ENCODE measurements at regions not wholly inside any gene's neighbourhood (a gene's known extent, or its start where the extent isn't known, plus 50 kb on each side); places are given as distances from the start of the nearest gene placed in this dataset.

DNA sequence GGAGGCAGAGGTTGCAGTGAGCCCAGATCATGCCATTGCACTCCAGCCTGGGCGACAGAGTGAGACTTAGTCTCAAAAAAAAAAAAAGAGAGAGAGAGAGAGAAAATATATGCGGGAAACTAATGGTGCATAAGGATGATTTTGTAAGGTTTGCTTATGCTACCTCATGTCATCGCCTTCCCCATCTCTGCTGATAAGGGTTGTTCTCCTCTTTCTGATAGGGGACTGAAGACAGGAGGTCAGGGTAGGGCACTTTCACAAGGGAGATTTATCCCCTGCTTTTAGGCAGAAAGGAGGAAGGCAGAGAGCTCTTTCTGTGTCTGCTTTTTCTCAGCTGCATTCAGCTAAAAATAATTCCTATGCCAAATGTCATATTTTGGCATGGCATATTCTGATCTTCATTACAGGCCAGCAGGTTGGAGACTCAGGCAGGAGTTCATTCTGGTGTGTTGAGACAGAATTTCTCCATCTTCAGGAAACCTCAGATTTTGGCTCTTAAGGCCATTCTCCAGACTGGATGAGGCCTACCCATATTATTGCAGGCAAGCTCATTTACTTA is 220.2 kb downstream of the AUH start:
- DNase-seq = no peak

DNA sequence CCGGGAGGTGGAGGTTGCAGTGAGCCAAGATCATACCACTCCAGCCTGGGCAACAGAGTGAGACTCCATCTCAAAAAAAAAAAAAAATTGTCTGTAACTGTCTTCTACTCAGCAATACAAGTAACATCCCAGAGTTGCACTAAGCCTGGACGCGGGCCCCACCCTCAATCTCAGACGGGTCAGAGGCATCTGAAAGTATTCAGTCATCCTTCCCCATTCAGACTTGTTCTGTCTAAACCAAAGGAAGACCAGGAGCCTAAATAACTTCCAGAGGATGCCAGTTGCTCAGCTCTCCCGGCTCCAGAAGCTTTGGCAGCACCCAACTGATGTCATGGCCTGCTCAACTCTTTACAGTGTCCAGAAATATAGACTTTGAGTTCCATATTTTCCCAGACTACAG is 218.6 kb downstream of the AUH start:
- DNase-seq = no peak

DNA sequence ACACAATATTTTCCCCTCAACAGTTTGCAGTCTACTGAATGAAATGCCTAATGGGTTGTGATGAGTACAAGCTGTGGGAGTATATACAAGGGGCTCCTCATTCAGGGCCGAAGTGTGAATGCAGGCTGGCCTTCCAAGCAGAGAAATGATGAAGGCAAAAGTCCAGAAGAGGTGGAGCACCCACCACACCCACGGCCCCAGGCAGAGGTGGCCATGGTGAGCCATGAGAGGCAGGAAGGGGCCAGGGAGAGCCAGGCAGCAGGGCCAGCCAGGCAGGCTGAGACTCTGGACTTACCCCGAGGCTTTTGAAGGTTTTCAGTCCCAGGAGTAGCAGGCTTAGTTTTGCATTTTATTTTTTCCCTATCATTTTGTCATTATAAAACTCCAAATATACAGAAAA is 218.1 kb downstream of the AUH start:
- no peak for DNase-seq

DNA sequence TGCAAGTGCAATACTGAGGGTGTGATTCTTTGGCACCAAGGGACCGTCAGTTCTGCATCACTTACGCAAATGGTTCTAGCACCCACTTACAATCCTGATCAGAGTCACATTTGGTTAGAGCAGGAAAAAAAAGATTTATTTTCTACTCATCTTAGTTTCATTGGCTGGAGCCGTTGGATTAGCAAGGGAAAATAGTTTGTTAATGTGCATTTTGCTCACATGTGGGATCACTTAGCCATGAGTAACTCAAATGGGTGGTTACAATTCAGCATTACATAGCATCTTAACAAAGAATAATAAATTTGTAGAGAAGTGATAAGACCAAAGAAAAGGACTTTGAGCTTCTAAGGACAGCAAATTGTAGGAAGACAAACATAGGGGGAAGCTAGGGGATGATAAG is 216.9 kb downstream of the AUH start:
- DNase-seq = no peak

DNA sequence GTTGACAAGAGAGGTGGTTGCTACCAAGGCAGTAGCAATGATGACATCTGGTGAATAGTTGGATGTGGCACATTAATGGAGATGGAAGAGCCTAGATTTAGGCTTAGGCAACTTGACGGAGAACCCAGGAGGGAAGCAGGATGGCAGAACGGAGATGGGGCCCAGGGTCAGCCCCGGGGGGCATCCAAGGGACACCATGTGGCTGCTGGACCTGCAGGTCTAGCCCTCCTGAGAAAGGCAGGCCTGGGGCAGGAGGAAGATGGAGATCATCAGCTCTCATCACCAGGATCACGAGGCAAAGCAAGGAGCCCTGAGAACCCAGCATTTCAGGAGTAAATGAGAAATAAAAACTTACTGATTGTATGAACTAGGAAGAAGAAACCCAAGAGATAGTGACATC is 216.2 kb downstream of the AUH start:
- DNase-seq = no peak

GRCh38 chr9:91146391-91147019 is 215.2 kb downstream of the AUH start:
- no peak for DNase-seq

DNA sequence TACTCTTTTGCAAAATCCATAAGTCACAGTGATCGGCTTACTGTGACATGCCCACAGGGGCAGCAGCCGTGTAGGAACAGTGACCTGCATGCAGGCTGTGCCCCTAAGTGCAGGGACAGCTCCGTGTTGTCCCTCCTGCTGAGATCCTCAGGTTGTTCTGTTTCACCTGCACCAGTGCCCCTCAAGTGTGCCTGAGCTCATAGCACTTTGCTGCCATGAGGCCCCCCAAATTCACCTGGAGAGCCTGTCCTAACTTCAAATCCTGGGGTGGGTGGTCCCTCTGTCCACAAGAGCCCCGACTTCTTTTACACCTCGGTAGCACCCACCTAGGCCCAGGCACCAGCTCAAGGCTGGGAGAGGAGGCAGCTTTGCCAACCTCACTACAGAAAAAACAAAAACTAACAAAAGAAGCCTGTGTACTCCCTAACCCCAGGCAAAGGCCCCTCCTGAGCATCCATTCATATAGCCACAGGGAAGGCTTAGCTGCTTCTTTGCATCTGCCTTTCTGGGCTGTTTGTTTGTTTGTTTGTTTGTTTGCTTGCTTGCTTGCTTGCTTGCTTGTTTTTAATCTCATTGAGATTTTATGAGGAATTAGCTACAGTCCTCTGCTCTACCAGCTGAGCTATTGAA is 214.5 kb downstream of the AUH start:
- no peak for DNase-seq

DNA sequence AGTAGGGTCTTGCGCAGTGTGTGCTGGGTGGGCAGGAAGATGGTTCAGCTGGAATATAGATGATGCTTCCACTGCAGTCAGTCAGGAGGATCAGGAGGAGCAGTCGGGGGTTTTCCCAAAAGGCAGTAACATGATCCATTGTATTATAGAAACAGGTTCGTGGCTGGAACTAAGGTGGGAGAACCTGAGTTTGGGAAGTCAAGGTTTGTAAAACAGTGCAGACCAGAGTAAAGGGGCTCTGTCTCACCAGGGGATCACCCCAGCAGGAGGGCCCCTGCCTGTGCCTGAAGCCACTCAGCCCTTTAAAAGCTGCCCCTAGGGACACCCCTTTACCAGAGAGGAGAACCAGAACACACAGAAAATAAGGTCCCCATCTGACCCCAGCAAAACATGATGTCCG is 213.4 kb downstream of the AUH start:
- DNase-seq = no peak

DNA sequence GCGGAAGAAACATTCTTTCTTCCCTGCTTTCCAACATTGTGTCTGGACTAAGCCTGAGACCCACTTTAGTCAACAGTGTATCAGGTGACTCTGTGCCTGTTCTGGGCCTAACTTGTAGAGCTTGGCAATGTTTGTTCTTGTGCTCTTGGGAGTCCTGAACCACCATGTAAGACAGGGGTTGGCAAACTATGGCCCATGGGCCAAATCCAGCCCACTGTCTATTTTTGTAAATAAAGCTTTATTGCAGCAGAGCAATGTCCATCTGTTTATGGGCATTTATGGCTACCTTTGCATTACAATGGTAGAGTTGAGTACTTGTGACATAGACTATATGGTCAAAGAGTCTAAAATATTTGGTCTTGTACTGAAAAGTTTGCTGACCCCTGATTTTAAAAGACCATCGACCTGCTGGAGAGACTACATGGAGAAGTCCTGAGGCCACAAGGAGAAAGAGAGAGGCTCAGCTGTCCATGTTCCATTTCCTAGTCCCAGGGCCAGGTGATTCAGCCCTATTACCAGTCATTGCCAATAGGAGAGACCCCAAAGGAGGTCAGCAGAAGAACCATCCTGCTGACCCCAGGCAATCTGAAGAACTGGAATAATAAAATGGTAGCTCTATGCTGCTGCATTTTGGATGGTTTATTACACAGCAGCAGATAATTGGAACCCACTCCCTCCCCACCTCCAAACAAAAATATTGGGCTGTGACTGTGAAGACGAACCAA is 211.3 kb downstream of the AUH start:
- no peak for DNase-seq

- peak; percentile 16 for DNase-seq
Measured at GRCh38 chr9:91150998-91151717, 210.6 kb downstream of the AUH start.

DNA sequence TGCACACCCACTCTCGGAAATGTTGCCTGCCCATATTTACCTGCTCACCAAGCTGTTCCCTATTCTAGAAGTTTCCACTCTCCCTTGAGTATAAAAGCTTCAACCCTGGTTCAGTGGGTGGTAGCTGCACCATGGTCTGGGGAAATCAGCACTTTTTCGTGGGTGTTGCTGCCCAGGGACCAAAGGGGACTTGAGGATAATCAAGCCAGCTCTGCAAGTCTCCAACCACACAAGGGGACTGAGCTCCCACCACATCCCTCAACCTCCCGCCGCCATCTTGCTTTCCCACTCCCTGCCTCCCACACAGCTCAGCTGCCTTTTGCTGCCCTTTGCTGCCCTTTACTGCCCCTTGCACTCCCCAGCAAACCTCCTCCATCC is 210.0 kb downstream of the AUH start:
- no peak for DNase-seq

- DNase-seq = no peak
Measured at GRCh38 chr9:91154686-91155085, 207.0 kb downstream of the AUH start.

GRCh38 chr9:91155181-91155580 is 206.5 kb downstream of the AUH start:
- DNase-seq = no peak

DNA sequence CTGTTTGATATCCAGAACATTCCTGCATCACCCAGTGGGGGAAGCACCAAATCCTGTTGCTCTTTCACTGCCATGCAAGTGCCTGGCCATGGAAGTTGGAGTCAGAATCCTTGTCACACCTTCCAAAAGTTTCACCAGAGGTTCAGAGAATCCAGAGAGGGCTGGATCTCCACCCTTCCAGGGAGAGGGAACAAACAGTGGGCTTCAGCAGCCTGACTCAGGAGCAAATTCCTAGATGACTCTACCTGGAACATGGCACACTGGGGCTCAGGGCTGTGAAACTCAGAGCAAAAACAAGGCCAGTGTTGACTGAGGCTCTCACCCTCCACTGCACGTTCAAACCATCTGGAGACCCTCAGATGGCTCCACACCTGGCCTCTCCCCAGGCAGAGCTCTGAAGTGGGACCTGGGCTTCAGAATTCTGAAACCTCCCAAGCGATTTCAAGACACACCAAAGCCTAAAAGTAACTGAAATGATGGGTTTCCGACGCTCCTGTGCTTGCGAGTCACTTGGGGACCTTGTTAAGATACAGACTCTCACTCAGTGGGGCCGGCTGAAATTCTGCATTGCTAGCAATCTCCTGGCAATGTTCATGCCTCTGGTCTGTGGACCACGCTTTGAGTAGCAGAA is 205.9 kb downstream of the AUH start:
- no peak for DNase-seq

GRCh38 chr9:91156451-91157234 is 205.1 kb downstream of the AUH start:
- no peak for DNase-seq

- no peak for DNase-seq
Measured at GRCh38 chr9:91157883-91158282, 203.8 kb downstream of the AUH start.

GRCh38 chr9:91158286-91158685 is 203.4 kb downstream of the AUH start:
- no peak for DNase-seq

DNA sequence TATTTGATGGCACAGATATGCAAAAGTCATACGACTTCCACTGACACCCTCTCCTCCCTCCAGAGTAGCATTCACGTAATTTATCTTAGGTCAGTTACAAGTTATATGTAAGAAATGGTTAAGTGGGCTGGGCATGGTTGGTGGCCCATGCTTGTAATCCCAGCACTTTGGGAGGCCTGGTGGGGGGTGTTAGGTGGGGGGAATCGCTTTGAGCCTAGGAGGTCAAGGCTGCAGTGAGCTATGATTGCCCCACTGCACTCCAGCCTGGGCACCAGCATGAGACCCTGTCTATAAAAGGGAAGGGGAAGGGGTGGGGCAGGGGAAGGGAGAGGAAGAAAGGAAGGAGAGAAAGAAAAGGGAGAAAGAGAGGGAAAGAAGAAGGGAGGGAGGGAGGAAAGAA is 202.8 kb downstream of the AUH start:
- no peak for DNase-seq

DNA sequence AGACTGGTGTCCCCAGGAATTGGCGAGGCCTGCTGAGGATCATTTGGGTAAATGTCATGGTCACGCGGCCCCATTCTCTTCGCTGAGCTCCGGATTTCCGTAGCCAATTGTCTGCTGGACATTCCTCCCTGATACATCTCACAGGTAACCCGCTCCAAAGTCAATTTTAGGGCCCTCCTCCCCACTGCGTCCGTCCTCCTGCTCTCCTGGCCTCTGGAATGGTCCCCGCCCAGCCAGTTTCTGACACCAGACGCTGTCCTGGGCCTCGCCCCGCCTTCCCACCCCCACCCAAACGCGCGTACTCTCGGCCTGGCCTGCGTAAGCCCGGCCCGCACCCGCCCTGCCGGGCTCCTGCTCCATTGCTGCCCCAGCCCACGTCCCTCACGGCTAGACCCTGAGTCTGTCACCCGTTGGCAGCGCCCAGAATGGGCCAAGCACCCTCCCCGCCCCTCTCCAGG is 202.0 kb downstream of the AUH start:
- no peak for DNase-seq

GRCh38 chr9:91160181-91160580 is 201.5 kb downstream of the AUH start:
- no peak for DNase-seq

GRCh38 chr9:91160599-91161464 is 200.9 kb downstream of the AUH start:
- no peak for DNase-seq

Measured in T1000 (cell line).